GM19463 (cell line): ENCODE measurements at regions not wholly inside any gene's neighbourhood (a gene's known extent, or its start where the extent isn't known, plus 50 kb on each side); places are given as distances from the start of the nearest gene placed in this dataset.

Source experiments
- ATAC-seq: cut with Tn5 transposase; IDR thresholded peaks from one replicate; pipeline ENCODE4 v1.9.1; 2021; ENCODE audit warnings: mild to moderate bottlenecking, moderate library complexity; ENCODE audit not compliant: unreplicated experiment

- no peak for ATAC-seq
These were observed 533.3 kb downstream of the OMA1 start for GRCh38 chr1:58013237-58013636.

- ATAC-seq, result no peak
These were observed 534.5 kb downstream of the OMA1 start for GRCh38 chr1:58011978-58012377.

- ATAC-seq, result no peak
These were observed 540.0 kb downstream of the OMA1 start for GRCh38 chr1:58006421-58007046.

- ATAC-seq, result no peak
These were observed 541.3 kb downstream of the OMA1 start for GRCh38 chr1:58005212-58005611.

- no peak for ATAC-seq
These were observed 542.5 kb downstream of the OMA1 start for GRCh38 chr1:58003988-58004387.

GRCh38 chr1:58003059-58003458 lies 543.5 kb downstream of the OMA1 start:
- no peak for ATAC-seq

- ATAC-seq, result no peak
These were observed 545.7 kb downstream of the OMA1 start for GRCh38 chr1:58000821-58001220.

- no peak for ATAC-seq
These were observed 546.4 kb downstream of the OMA1 start for GRCh38 chr1:58000116-58000515.

- no peak for ATAC-seq
These were observed 550.1 kb downstream of the OMA1 start for GRCh38 chr1:57996400-57996799.

- no peak for ATAC-seq
These were observed 555.2 kb downstream of the OMA1 start for GRCh38 chr1:57991289-57991688.

GRCh38 chr1:57989877-57990276 lies 556.6 kb downstream of the OMA1 start:
- no peak for ATAC-seq

- ATAC-seq, result no peak
These were observed 559.0 kb downstream of the OMA1 start for GRCh38 chr1:57987523-57987922.

GRCh38 chr1:57986432-57986831 lies 560.1 kb downstream of the OMA1 start:
- peak; percentile 72 for ATAC-seq

GRCh38 chr1:57984277-57984676 lies 560.4 kb upstream of the DAB1 start:
- ATAC-seq, result no peak

- ATAC-seq, result no peak
These were observed 559.6 kb upstream of the DAB1 start for GRCh38 chr1:57983441-57983840.

- no peak for ATAC-seq
These were observed 559.0 kb upstream of the DAB1 start for GRCh38 chr1:57982852-57983251.

GRCh38 chr1:57976216-57976615 lies 552.4 kb upstream of the DAB1 start:
- no peak for ATAC-seq

- ATAC-seq, result no peak
These were observed 544.5 kb upstream of the DAB1 start for GRCh38 chr1:57968321-57968720.

GRCh38 chr1:57966751-57967406 lies 543.0 kb upstream of the DAB1 start:
- no peak for ATAC-seq

GRCh38 chr1:57966340-57966739 lies 542.5 kb upstream of the DAB1 start:
- no peak for ATAC-seq

GRCh38 chr1:57963581-57963980 lies 539.7 kb upstream of the DAB1 start:
- ATAC-seq, result no peak

GRCh38 chr1:57959531-57960241 lies 535.8 kb upstream of the DAB1 start:
- no peak for ATAC-seq
